Endothelial cell of umbilical vein (primary cell): ENCODE measurements at regions not wholly inside any gene's neighbourhood (a gene's known extent, or its start where the extent isn't known, plus 50 kb on each side); places are given as distances from the start of the nearest gene placed in this dataset.

Experiments
- MAX ChIP-seq: IDR thresholded peaks from 2 replicates; pipeline ENCODE4 v1.6.1; 2011; ENCODE audit not compliant: insufficient read depth, insufficient read length
- POLR2A ChIP-seq: IDR thresholded peaks from 2 replicates; pipeline ENCODE4 v1.6.1; 2012; ENCODE audit warnings: low read depth, mild to moderate bottlenecking, control low read depth, low read length
- POLR2AphosphoS5 ChIP-seq: IDR thresholded peaks from 2 replicates; pipeline ENCODE4 v1.6.1; 2012; ENCODE audit warnings: low read depth, mild to moderate bottlenecking, control low read depth, low read length, moderate library complexity; ENCODE audit not compliant: insufficient read depth
- TF ChIP-seq, protein P1 (sequence below), 2 donors: IDR thresholded peaks; 1 replicate in 1 of 2; 2 replicates in 1 of 2; pipeline ENCODE4 v1.5.1; 2011; ENCODE audit warnings: low read length in 2 of 2, mild to moderate bottlenecking in 2 of 2, moderate library complexity in 2 of 2, control low read depth in 1 of 2, inconsistent platforms in 1 of 2, low read depth in 1 of 2; ENCODE audit not compliant: insufficient read depth in 1 of 2; ENCODE audit errors: extremely low read depth in 1 of 2

GRCh38 chr7:34338961-34339526, 319.0 kb upstream of the NPSR1 start:
- TF ChIP-seq, protein P1, sequence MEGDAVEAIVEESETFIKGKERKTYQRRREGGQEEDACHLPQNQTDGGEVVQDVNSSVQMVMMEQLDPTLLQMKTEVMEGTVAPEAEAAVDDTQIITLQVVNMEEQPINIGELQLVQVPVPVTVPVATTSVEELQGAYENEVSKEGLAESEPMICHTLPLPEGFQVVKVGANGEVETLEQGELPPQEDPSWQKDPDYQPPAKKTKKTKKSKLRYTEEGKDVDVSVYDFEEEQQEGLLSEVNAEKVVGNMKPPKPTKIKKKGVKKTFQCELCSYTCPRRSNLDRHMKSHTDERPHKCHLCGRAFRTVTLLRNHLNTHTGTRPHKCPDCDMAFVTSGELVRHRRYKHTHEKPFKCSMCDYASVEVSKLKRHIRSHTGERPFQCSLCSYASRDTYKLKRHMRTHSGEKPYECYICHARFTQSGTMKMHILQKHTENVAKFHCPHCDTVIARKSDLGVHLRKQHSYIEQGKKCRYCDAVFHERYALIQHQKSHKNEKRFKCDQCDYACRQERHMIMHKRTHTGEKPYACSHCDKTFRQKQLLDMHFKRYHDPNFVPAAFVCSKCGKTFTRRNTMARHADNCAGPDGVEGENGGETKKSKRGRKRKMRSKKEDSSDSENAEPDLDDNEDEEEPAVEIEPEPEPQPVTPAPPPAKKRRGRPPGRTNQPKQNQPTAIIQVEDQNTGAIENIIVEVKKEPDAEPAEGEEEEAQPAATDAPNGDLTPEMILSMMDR (IDR thresholded peaks at IDR 0.05; ENCODE audit: extremely low read depth in 1 of 2, insufficient read depth in 1 of 2, low read depth in 1 of 2, low read length in 2 of 2): no peak
- no peak for TF ChIP-seq POLR2AphosphoS5
- no peak for TF ChIP-seq MAX
- TF ChIP-seq POLR2A: no peak
